A673 (cell line): ENCODE measurements at regions not wholly inside any gene's neighbourhood (a gene's known extent, or its start where the extent isn't known, plus 50 kb on each side); places are given as distances from the start of the nearest gene placed in this dataset.

Experiments
- EZH2 ChIP-seq: fragments of 200-600 bp; sonication (generic); IDR thresholded peaks from 2 replicates; pipeline ENCODE4 v1.6.1; 2017; ENCODE audit warnings: borderline replicate concordance, low read depth, mild to moderate bottlenecking, mixed read lengths, antibody characterized with exemption, low read length; ENCODE audit not compliant: poor library complexity, severe bottlenecking
- TF ChIP-seq, protein P1 (sequence below): fragments of 300-800, 200-600 bp; sonication (generic); conservative IDR thresholded peaks from 2 replicates; pipeline ENCODE4 v1.5.1; 2017; ENCODE audit warnings: low read depth, mild to moderate bottlenecking, antibody characterized with exemption, low read length, moderate library complexity, mixed read lengths

DNA sequence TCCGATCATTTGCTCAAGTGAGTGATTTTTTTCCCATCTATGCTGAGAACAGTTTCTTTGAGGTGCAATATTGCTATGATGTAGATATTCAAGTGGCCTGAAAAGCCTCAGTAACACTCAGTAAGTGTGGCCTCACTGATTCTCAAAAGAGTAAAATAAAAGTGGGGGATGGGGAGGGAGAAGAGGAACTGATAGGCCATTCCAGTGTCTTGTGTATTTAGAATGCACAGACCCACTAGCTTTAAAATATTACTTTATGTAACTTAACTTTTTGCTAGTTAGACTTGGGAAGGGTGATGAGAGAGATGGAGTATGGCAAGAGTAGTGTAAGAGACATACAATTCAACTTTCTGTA lies 79.5 kb upstream of the ZNF608 start:
- TF ChIP-seq, protein P1, sequence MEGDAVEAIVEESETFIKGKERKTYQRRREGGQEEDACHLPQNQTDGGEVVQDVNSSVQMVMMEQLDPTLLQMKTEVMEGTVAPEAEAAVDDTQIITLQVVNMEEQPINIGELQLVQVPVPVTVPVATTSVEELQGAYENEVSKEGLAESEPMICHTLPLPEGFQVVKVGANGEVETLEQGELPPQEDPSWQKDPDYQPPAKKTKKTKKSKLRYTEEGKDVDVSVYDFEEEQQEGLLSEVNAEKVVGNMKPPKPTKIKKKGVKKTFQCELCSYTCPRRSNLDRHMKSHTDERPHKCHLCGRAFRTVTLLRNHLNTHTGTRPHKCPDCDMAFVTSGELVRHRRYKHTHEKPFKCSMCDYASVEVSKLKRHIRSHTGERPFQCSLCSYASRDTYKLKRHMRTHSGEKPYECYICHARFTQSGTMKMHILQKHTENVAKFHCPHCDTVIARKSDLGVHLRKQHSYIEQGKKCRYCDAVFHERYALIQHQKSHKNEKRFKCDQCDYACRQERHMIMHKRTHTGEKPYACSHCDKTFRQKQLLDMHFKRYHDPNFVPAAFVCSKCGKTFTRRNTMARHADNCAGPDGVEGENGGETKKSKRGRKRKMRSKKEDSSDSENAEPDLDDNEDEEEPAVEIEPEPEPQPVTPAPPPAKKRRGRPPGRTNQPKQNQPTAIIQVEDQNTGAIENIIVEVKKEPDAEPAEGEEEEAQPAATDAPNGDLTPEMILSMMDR: no peak
- no peak for TF ChIP-seq EZH2
